ENCODE measurements at regions not wholly inside any gene's neighbourhood (a gene's known extent, or its start where the extent isn't known, plus 50 kb on each side); places are given as distances from the start of the nearest gene placed in this dataset.

DNA sequence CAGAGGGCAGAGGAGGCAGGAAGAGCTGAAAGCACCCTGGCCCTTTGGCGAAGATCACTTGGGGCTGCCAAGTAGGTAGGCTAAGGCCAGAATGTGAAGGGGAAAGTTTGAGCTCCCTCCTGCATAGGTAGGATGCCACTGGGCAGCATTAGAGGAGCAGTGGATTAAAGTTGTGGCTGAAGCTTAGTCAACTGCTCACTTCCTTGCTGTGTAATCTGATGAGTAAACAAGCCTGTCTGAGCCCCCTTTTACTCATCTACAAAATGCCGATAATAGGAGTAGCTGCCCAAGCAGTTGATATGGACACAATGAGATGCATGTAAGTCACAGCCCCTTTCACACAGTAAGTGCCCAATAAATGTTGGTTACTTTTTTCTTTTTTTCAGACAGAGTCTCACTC lies 216.4 kb downstream of the MN1 start:
- Histone ChIP-seq H3K4me3 (no peak overlapping the region), H3K27ac (replicated peaks) (no peak overlapping the region), H3K9me3 (replicated peaks) (no peaks in the 10 kb centered on the region), H3K36me3 (no peaks in the 10 kb centered on the region), H3K27me3 (ENCODE audit: low read depth) (peaks cover 13% of the 10 kb centered on the region), H3K4me1 (peaks cover 12% of the 10 kb centered on the region)
- no peak for DNase-seq
- TF ChIP-seq, protein P1, sequence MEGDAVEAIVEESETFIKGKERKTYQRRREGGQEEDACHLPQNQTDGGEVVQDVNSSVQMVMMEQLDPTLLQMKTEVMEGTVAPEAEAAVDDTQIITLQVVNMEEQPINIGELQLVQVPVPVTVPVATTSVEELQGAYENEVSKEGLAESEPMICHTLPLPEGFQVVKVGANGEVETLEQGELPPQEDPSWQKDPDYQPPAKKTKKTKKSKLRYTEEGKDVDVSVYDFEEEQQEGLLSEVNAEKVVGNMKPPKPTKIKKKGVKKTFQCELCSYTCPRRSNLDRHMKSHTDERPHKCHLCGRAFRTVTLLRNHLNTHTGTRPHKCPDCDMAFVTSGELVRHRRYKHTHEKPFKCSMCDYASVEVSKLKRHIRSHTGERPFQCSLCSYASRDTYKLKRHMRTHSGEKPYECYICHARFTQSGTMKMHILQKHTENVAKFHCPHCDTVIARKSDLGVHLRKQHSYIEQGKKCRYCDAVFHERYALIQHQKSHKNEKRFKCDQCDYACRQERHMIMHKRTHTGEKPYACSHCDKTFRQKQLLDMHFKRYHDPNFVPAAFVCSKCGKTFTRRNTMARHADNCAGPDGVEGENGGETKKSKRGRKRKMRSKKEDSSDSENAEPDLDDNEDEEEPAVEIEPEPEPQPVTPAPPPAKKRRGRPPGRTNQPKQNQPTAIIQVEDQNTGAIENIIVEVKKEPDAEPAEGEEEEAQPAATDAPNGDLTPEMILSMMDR (IDR thresholded peaks at IDR 0.05; ENCODE audit: borderline replicate concordance) = no peak
- intact Hi-C loops (cut with micrococcal nuclease) = no loop called here

DNA sequence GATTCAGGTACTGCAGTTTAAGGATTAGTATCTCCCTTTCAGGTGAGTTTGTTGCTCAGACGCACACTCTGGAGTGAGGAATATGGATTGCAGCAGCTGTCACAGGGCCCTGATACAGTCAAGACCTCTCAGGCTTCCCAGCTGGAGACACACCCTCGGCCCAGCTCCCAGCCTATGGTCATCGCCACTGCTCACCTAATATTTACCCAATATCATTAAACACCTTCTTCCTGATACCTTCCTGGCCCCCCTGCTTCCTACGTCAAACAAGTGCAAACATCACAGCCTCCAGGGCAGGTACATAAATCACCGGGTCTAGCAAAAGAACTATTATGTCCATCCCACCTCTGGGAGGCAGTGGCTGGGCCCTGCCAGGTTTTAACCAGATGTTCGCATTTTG lies 213.3 kb downstream of the MN1 start:
- intact Hi-C loops (cut with micrococcal nuclease) = no loop called here
- Histone ChIP-seq H3K4me3 (no peak overlapping the region), H3K27ac (replicated peaks) (no peak overlapping the region), H3K27me3 (ENCODE audit: low read depth) (peaks cover 23% of the 10 kb centered on the region), H3K9me3 (replicated peaks) (no peaks in the 10 kb centered on the region), H3K4me1 (no peaks in the 10 kb centered on the region), H3K36me3 (no peaks in the 10 kb centered on the region)
- no peak for DNase-seq
- TF ChIP-seq, protein P1 (IDR thresholded peaks at IDR 0.05; ENCODE audit: borderline replicate concordance) = no peak

DNA sequence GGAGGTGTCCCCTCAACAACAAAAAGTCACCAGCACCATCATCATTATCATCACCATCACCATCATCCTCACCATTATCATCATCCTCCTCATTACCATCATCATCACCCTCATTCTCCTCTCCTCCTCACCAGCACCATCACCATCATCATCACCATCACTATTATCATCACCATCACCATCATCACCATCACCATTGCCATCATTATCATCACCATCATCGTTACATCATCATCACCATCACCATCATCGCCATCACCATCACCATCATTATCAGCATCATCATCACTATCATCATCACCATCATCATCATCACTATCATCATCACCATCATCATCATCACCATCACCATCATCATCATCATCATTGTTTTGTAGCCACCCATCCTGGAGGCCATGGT lies 212.6 kb downstream of the MN1 start:
- H3K4me1 ChIP-seq = no peaks in the 10 kb centered on the region
- no peak overlapping the region for H3K4me3 ChIP-seq
- intact Hi-C loops (cut with micrococcal nuclease) = no loop called here
- peaks cover 19% of the 10 kb centered on the region for H3K27me3 ChIP-seq (ENCODE audit: low read depth)
- TF ChIP-seq, protein P1 (IDR thresholded peaks at IDR 0.05; ENCODE audit: borderline replicate concordance) = no peak
- no peak overlapping the region for H3K27ac ChIP-seq (replicated peaks)
- no peak for DNase-seq
- no peaks in the 10 kb centered on the region for H3K9me3 ChIP-seq (replicated peaks)
- no peaks in the 10 kb centered on the region for H3K36me3 ChIP-seq

DNA sequence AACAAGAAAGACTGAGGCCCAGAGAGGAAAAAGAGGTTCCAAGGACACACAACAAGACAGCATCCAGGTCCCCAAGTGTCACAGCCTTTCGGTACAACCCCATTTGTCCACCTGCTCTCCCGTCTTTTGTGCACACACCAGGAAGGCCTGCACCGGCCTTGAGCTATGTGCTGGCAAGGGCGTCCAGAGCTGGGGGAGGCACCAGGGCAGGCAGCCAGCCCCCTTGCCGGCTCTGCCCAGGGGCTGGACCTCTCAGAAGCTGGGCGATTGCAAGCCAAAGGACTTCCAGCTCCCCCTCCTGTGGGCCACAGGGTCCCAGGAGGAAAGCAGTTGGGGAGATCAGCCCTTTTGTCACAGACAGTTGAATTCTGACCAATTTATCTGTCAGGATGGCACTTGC lies 210.5 kb downstream of the MN1 start:
- no peak overlapping the region for H3K27ac ChIP-seq (replicated peaks)
- H3K4me3 ChIP-seq = no peak overlapping the region
- TF ChIP-seq, protein P1 (IDR thresholded peaks at IDR 0.05; ENCODE audit: borderline replicate concordance) = no peak
- H3K4me1 ChIP-seq = no peaks in the 10 kb centered on the region
- peaks cover 9% of the 10 kb centered on the region for H3K27me3 ChIP-seq (ENCODE audit: low read depth)
- no peak for DNase-seq
- intact Hi-C loops (cut with micrococcal nuclease) = no loop called here
- no peaks in the 10 kb centered on the region for H3K9me3 ChIP-seq (replicated peaks)
- no peaks in the 10 kb centered on the region for H3K36me3 ChIP-seq

DNA sequence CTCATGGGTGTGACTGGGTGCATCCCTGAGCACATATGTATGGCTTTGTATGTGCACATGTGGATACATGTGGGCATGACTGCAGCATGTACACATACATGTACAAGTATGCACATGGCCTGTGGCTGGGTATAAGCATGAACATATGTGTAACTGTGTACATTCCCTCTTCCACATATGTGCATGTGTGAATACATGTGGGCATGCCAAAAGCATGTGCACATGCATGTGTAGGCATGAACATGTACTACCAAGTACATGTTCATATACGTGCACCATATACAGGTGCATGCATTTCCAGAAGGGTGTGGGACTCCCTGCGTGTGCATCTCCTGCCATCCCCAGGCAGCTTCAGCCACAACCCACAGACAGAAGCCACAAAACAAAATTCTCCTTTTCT lies 208.2 kb downstream of the MN1 start:
- H3K4me1 ChIP-seq = no peaks in the 10 kb centered on the region
- no peak for DNase-seq
- no peak overlapping the region for H3K27ac ChIP-seq (replicated peaks)
- H3K9me3 ChIP-seq (replicated peaks) = no peaks in the 10 kb centered on the region
- H3K27me3 ChIP-seq (ENCODE audit: low read depth) = peaks cover 9% of the 10 kb centered on the region
- intact Hi-C loops (cut with micrococcal nuclease) = no loop called here
- no peak overlapping the region for H3K4me3 ChIP-seq
- H3K36me3 ChIP-seq = no peaks in the 10 kb centered on the region
- TF ChIP-seq, protein P1 (IDR thresholded peaks at IDR 0.05; ENCODE audit: borderline replicate concordance) = no peak

DNA sequence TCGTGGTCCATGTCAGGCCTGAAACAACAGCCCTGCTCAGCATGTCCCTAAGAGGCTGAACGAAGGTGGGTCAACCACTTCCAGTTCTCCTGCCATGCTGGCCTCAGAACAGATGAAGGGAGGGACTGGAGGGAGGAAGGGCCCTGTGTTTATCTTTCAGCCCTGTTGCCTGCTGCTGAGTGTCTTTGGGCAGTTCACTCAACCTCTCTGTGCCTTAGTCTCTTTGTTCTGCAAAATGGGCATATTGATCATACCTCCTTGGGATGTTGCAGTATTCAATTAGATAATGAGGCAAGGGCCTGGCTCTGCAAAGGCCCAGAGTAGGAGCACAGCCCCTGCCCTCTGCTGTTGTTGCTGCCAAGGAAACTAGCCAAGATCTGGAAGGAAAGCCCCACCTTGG lies 207.5 kb downstream of the MN1 start:
- no peak for DNase-seq
- Histone ChIP-seq H3K27me3 (ENCODE audit: low read depth) (peaks cover 9% of the 10 kb centered on the region), H3K4me1 (no peaks in the 10 kb centered on the region), H3K9me3 (replicated peaks) (no peaks in the 10 kb centered on the region), H3K36me3 (no peaks in the 10 kb centered on the region), H3K27ac (replicated peaks) (no peak overlapping the region), H3K4me3 (no peak overlapping the region)
- TF ChIP-seq, protein P1 (IDR thresholded peaks at IDR 0.05; ENCODE audit: borderline replicate concordance) = no peak
- intact Hi-C loops (cut with micrococcal nuclease) = no loop called here

Data from left ventricle myocardium inferior (tissue), 1 donor.